KMS-11 (cell line): ENCODE measurements at regions not wholly inside any gene's neighbourhood (a gene's known extent, or its start where the extent isn't known, plus 50 kb on each side); places are given as distances from the start of the nearest gene placed in this dataset.

ENCODE experiments used
- H2AFZ ChIP-seq: fragments of 200-600 bp; sonication (generic); 2 replicates; pipeline ENCODE4 v1.6.1; 2016; ENCODE audit warnings: antibody characterized with exemption, mixed run types, low read depth
- H3K27ac ChIP-seq: fragments of 200-600 bp; sonication (generic); 2 replicates; pipeline ENCODE4 v1.6.1; 2016; ENCODE audit warnings: mild to moderate bottlenecking, mixed run types
- H3K27me3 ChIP-seq: fragments of 200-600 bp; sonication (generic); 2 replicates; pipeline ENCODE4 v1.6.1; 2017; ENCODE audit warnings: mild to moderate bottlenecking, low read depth, mixed run types, moderate library complexity; ENCODE audit not compliant: insufficient read depth
- H3K36me3 ChIP-seq: fragments of 200-600 bp; sonication (generic); 2 replicates; pipeline ENCODE4 v1.6.1; 2017; ENCODE audit warnings: mild to moderate bottlenecking, mixed run types; ENCODE audit not compliant: insufficient read depth
- H3K4me1 ChIP-seq: fragments of 200-600 bp; sonication (generic); 2 replicates; pipeline ENCODE4 v1.6.1; 2016; ENCODE audit warnings: mild to moderate bottlenecking, low read depth, mixed run types; ENCODE audit not compliant: poor library complexity, severe bottlenecking
- H3K4me2 ChIP-seq: fragments of 200-600 bp; sonication (generic); 2 replicates; pipeline ENCODE4 v1.7.0; 2016; ENCODE audit warnings: mild to moderate bottlenecking, mixed run types
- H3K4me3 ChIP-seq: fragments of 200-600 bp; sonication (generic); IDR thresholded peaks from 2 replicates; pipeline ENCODE4 v1.6.1; 2017; ENCODE audit warnings: low read depth, low read length, mixed read lengths; ENCODE audit not compliant: insufficient read depth
- H3K79me2 ChIP-seq: fragments of 200-600 bp; sonication (generic); 2 replicates; pipeline ENCODE4 v1.6.1; 2016; ENCODE audit warnings: low read depth, mixed run types; ENCODE audit not compliant: insufficient read depth
- H3K9ac ChIP-seq: fragments of 200-600 bp; sonication (generic); 2 replicates; pipeline ENCODE4 v1.6.1; 2016; ENCODE audit warnings: mild to moderate bottlenecking, mixed run types
- H4K20me1 ChIP-seq: fragments of 200-600 bp; sonication (generic); 2 replicates; pipeline ENCODE4 v1.6.1; 2016; ENCODE audit warnings: mild to moderate bottlenecking, mixed run types; ENCODE audit not compliant: insufficient read depth
- CTCF ChIP-seq: fragments of 200-600 bp; sonication (generic); conservative IDR thresholded peaks from 2 replicates; pipeline ENCODE4 v1.6.1; 2017; ENCODE audit warnings: low read depth, mild to moderate bottlenecking, antibody characterized with exemption, low read length, moderate library complexity, mixed read lengths

DNA sequence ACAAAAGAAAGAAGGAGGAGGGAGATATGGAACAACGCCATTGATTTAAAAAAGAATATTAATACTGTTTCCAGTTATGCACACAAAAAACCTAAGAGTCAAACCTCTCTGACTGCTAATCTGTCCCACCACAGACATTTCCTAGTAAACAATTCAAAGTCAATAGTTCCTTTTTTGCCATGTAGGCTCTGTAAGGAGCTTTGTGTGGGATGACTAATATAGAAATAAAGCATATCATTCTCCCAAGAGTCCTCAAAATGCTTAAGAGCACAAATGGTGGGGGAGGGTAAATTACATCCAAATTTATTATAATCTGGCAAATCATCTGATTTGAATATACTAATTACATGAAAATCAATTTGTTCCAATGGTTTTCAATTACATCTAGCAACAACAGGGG, 155.9 kb upstream of the CNTN4 start:
- Histone ChIP-seq H3K27me3 (no peaks in the 10 kb centered on the region), H4K20me1 (no peaks in the 10 kb centered on the region), H3K4me3 (no peak overlapping the region), H2AFZ (no peak overlapping the region), H3K9ac (no peak overlapping the region), H3K4me2 (peak overlapping the region; percentile 60), H3K27ac (peak overlapping the region; percentile 81), H3K36me3 (no peaks in the 10 kb centered on the region), H3K4me1 (peaks cover 20% of the 10 kb centered on the region), H3K79me2 (no peaks in the 10 kb centered on the region)
- no peak for TF ChIP-seq CTCF

DNA sequence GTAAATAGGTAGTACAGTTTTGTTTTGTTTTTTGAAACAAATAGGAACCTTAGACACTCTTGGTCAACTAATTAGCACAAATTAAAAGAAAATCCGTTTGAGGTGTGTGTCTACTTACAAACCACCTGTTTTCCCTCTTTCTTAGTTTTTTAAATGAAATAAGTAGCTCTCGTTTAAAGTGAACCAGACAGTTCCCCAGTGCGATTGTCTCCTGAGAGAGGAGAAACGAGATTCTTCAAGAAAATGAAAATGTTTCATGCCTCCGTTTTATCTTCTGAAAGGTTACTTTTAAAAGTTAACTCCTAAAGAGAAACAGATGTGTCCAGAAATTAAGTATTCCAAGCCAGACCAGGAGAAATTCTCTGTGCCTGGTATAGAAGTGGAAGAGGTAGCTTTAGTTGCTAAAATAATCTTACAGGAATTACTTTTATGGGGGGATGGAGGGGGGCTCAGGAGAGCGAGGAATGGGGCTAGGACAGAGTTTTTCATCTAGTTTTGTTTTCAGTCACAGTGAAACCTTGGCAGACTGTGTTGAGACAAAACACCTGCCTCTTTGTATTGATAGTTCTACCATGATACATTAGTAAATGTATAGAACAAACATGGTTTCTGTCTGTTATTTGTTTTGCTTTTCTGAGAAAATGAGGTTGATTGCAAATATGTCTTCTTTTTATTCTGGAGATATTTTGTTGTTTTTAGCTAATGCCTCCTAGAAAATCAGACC, 155.1 kb upstream of the CNTN4 start:
- peak overlapping the region; percentile 81 for H3K27ac ChIP-seq
- no peaks in the 10 kb centered on the region for H3K27me3 ChIP-seq
- H3K4me1 ChIP-seq, result peaks cover 20% of the 10 kb centered on the region
- no peak for TF ChIP-seq CTCF
- peak overlapping the region; percentile 50; the same call in 1 of the 2 replicates for H3K9ac ChIP-seq
- H4K20me1 ChIP-seq, result no peaks in the 10 kb centered on the region
- H3K79me2 ChIP-seq, result no peaks in the 10 kb centered on the region
- H3K4me2 ChIP-seq, result peak overlapping the region; percentile 60
- H2AFZ ChIP-seq, result peak overlapping the region; percentile 66
- no peaks in the 10 kb centered on the region for H3K36me3 ChIP-seq
- no peak overlapping the region for H3K4me3 ChIP-seq

DNA sequence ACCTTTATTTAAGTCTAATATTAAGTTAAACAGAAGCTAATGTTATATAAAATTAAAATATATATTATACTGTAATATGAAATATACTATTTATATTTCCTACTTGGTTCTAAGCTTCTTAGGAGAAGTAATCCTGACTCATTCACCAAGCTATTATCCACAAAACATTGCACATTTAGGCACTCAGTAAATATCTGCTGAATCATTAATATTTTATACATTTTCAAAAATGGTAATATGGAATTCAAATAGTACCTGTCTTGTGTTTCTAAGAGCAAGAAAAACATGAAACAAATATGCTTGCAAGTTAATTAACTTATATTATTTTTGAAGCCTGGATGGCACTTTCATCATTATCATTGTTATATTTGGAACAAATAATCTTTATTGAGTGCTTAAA, 153.0 kb upstream of the CNTN4 start:
- Histone ChIP-seq H2AFZ (no peak overlapping the region), H4K20me1 (no peaks in the 10 kb centered on the region), H3K4me2 (no peak overlapping the region), H3K27ac (no peak overlapping the region), H3K4me1 (peaks cover 20% of the 10 kb centered on the region), H3K9ac (no peak overlapping the region), H3K4me3 (no peak overlapping the region), H3K27me3 (no peaks in the 10 kb centered on the region), H3K79me2 (no peaks in the 10 kb centered on the region), H3K36me3 (no peaks in the 10 kb centered on the region)
- TF ChIP-seq CTCF, result no peak

DNA sequence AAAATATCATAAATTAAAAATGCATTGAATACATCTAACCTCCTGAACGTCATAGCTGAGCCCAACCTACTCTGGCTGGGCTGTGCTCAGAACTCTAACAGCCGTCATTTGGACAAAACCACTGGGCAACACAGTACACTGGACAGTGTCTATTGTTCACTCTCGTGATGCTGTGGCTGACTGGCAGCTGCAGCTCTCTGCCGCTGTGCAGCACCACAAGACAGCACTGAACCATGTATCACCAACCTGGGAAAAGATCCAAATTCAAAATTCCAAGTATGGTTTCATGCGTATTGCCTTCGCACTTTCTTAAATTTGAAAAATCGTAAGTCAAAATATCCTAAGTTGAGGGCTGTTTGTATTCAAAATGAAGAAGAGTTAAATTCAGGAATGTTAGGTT, 145.1 kb upstream of the CNTN4 start:
- Histone ChIP-seq H3K4me3 (no peak overlapping the region), H3K79me2 (no peaks in the 10 kb centered on the region), H3K4me1 (no peaks in the 10 kb centered on the region), H3K36me3 (no peaks in the 10 kb centered on the region), H3K4me2 (no peak overlapping the region), H4K20me1 (no peaks in the 10 kb centered on the region), H3K27ac (no peak overlapping the region), H3K27me3 (no peaks in the 10 kb centered on the region), H2AFZ (no peak overlapping the region), H3K9ac (no peak overlapping the region)
- TF ChIP-seq CTCF, result no peak
